ENCODE measurements at regions not wholly inside any gene's neighbourhood (a gene's known extent, or its start where the extent isn't known, plus 50 kb on each side); places are given as distances from the start of the nearest gene placed in this dataset.

GRCh38 chr14:83173687-83174086, 1640.0 kb upstream of the SEL1L start:
- TF ChIP-seq PKNOX1 (IDR thresholded peaks at IDR 0.05): no peak
- no peak for TF ChIP-seq FOXM1 (IDR thresholded peaks at IDR 0.05; ENCODE audit: borderline replicate concordance)
- no peak for TF ChIP-seq ARNT (IDR thresholded peaks at IDR 0.05)
- no peak for TF ChIP-seq FOXK2 (IDR thresholded peaks at IDR 0.05)
- no peak for TF ChIP-seq TARDBP (IDR thresholded peaks at IDR 0.05)
- TF ChIP-seq ELF4 (IDR thresholded peaks at IDR 0.05): no peak
- TF ChIP-seq SP1 (IDR thresholded peaks at IDR 0.05): no peak
- no peak for TF ChIP-seq CTBP1 (IDR thresholded peaks at IDR 0.05; ENCODE audit: borderline replicate concordance)
